ENCODE measurements at regions not wholly inside any gene's neighbourhood (a gene's known extent, or its start where the extent isn't known, plus 50 kb on each side); places are given as distances from the start of the nearest gene placed in this dataset.
A peak's percentile ranks its signal among the peaks of the same experiment; 100 is the strongest.

- no peak for ATAC-seq
- no peak for DNase-seq (ENCODE audit: low spot score)
Observed at GRCh38 chr16:76612497-76612896, 335.3 kb downstream of the CNTNAP4 start.

GRCh38 chr16:76614269-76614668, 337.1 kb downstream of the CNTNAP4 start:
- no peak for ATAC-seq
- no peak for DNase-seq (ENCODE audit: low spot score)

GRCh38 chr16:76622876-76623275, 345.7 kb downstream of the CNTNAP4 start:
- ATAC-seq (no peak), DNase-seq (ENCODE audit: low spot score) (no peak)

GRCh38 chr16:76634847-76635697, 357.9 kb downstream of the CNTNAP4 start:
- ATAC-seq (no peak), DNase-seq (ENCODE audit: low spot score) (no peak)

GRCh38 chr16:76639685-76640289, 362.6 kb downstream of the CNTNAP4 start:
- DNase-seq (ENCODE audit: low spot score) (peak; percentile 59), ATAC-seq (peak; percentile 100)

GRCh38 chr16:76650582-76650981, 373.4 kb downstream of the CNTNAP4 start:
- no peak for ATAC-seq
- DNase-seq (ENCODE audit: low spot score) = no peak

- ATAC-seq (peak; percentile 98), DNase-seq (ENCODE audit: low spot score) (no peak)
Observed at GRCh38 chr16:76653390-76654026, 376.3 kb downstream of the CNTNAP4 start.

- peak; percentile 37 for ATAC-seq
Observed at GRCh38 chr16:76654088-76654820, 377.1 kb downstream of the CNTNAP4 start.

GRCh38 chr16:76656994-76657393, 379.8 kb downstream of the CNTNAP4 start:
- no peak for DNase-seq (ENCODE audit: low spot score)
- ATAC-seq = no peak

More at GRCh38 chr16:76654088-76654820, 377.1 kb downstream of the CNTNAP4 start:
- DNase-seq (ENCODE audit: low spot score) = no peak

- ATAC-seq = no peak
- no peak for DNase-seq (ENCODE audit: low spot score)
Observed at GRCh38 chr16:76661691-76662235, 384.6 kb downstream of the CNTNAP4 start.

GRCh38 chr16:76665571-76666275, 388.5 kb downstream of the CNTNAP4 start:
- DNase-seq (ENCODE audit: low spot score) (no peak), ATAC-seq (no peak)

GRCh38 chr16:76668207-76668725, 391.1 kb downstream of the CNTNAP4 start:
- ATAC-seq (no peak), DNase-seq (ENCODE audit: low spot score) (no peak)

GRCh38 chr16:76669288-76669687, 392.1 kb downstream of the CNTNAP4 start:
- DNase-seq (ENCODE audit: low spot score) (no peak), ATAC-seq (no peak)

- DNase-seq (ENCODE audit: low spot score) = no peak
- no peak for ATAC-seq
Observed at GRCh38 chr16:76670125-76670857, 393.1 kb downstream of the CNTNAP4 start.

GRCh38 chr16:76676356-76676755, 399.2 kb downstream of the CNTNAP4 start:
- no peak for DNase-seq (ENCODE audit: low spot score)
- ATAC-seq = no peak

- DNase-seq (ENCODE audit: low spot score) (no peak), ATAC-seq (no peak)
Observed at GRCh38 chr16:76681296-76681695, 404.1 kb downstream of the CNTNAP4 start.

- ATAC-seq = no peak
Observed at GRCh38 chr16:76683051-76683450, 405.9 kb downstream of the CNTNAP4 start.

GRCh38 chr16:76696876-76697275, 419.7 kb downstream of the CNTNAP4 start:
- ATAC-seq = no peak
- DNase-seq (ENCODE audit: low spot score) = no peak

More at GRCh38 chr16:76683051-76683450, 405.9 kb downstream of the CNTNAP4 start:
- no peak for DNase-seq (ENCODE audit: low spot score)

- no peak for ATAC-seq
- no peak for DNase-seq (ENCODE audit: low spot score)
Observed at GRCh38 chr16:76705892-76706291, 428.7 kb downstream of the CNTNAP4 start.
